ENCODE measurements at regions not wholly inside any gene's neighbourhood (a gene's known extent, or its start where the extent isn't known, plus 50 kb on each side); places are given as distances from the start of the nearest gene placed in this dataset.

DNA sequence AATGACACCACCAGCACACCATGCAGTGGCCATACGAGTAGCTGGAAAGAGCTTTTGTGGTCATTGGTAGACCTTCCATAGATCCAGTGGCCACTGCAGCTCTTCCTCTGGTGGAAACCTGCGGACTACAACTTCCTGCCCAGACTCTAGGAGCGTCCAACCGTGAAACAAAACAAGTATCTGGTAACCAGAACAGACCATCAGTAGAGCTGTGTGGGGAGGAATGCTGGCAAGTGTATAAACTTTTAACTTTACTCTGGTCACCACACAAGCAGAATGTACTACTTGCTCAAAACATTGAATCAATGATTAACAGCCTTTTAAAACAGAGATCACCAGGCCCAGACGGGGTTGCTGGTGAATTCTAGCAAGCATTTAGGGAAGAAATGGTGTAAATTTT is 154.7 kb upstream of the DGKB start:
- TF ChIP-seq, protein P1, sequence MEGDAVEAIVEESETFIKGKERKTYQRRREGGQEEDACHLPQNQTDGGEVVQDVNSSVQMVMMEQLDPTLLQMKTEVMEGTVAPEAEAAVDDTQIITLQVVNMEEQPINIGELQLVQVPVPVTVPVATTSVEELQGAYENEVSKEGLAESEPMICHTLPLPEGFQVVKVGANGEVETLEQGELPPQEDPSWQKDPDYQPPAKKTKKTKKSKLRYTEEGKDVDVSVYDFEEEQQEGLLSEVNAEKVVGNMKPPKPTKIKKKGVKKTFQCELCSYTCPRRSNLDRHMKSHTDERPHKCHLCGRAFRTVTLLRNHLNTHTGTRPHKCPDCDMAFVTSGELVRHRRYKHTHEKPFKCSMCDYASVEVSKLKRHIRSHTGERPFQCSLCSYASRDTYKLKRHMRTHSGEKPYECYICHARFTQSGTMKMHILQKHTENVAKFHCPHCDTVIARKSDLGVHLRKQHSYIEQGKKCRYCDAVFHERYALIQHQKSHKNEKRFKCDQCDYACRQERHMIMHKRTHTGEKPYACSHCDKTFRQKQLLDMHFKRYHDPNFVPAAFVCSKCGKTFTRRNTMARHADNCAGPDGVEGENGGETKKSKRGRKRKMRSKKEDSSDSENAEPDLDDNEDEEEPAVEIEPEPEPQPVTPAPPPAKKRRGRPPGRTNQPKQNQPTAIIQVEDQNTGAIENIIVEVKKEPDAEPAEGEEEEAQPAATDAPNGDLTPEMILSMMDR (conservative IDR thresholded peaks at IDR 0.05; ENCODE audit: low read depth, low read length): no peak
- TF ChIP-seq EZH2phosphoT487 (IDR thresholded peaks at IDR 0.05; ENCODE audit: borderline replicate concordance, low read length): no peak
